OCI-LY3 (cell line): ENCODE measurements at regions not wholly inside any gene's neighbourhood (a gene's known extent, or its start where the extent isn't known, plus 50 kb on each side); places are given as distances from the start of the nearest gene placed in this dataset.

Experiments
- H2AFZ ChIP-seq: fragments of 200-600, 300-600 bp; shearing (Covaris generic); 2 replicates; pipeline ENCODE4 v1.6.0; 2014; ENCODE audit warnings: antibody characterized with exemption, low read depth, low read length
- H3K27ac ChIP-seq: fragments of 200-600, 300-600 bp; sonication (generic); 2 replicates; pipeline ENCODE4 v1.5.1; 2014; ENCODE audit warnings: mild to moderate bottlenecking, low read length, moderate library complexity, mixed read lengths
- H3K27me3 ChIP-seq: fragments of 200-600, 300-600 bp; sonication (generic); 2 replicates; pipeline ENCODE4 v1.6.1; 2014; ENCODE audit warnings: low read depth, low read length, mixed read lengths
- H3K36me3 ChIP-seq: fragments of 200-600, 300-600 bp; sonication (generic); replicated peaks from 2 replicates; pipeline ENCODE3; 2014; ENCODE audit warnings: low read depth, low read length, mixed read lengths
- H3K4me1 ChIP-seq: fragments of 300-600, 200-600 bp; sonication (generic); 2 replicates; pipeline ENCODE4 v1.6.1; 2014; ENCODE audit warnings: low read length, mixed read lengths
- H3K4me2 ChIP-seq: fragments of 200-600, 300-600 bp; sonication (generic); 2 replicates; pipeline ENCODE4 v1.6.1; 2014; ENCODE audit warnings: low read length, mixed read lengths
- H3K4me3 ChIP-seq: fragments of 300-600, 200-600 bp; sonication (generic); 2 replicates; pipeline ENCODE4 v1.5.1; 2014; ENCODE audit warnings: antibody characterized with exemption, mild to moderate bottlenecking, low read length, moderate library complexity
- H3K79me2 ChIP-seq: fragments of 300-600, 200-600 bp; shearing (Covaris generic); 2 replicates; pipeline ENCODE4 v1.6.1; 2014; ENCODE audit warnings: mild to moderate bottlenecking, low read length, mixed read lengths
- H3K9ac ChIP-seq: fragments of 300-600, 200-600 bp; shearing (Covaris generic); 2 replicates; pipeline ENCODE4 v1.6.0; 2014; ENCODE audit warnings: mild to moderate bottlenecking, low read length, moderate library complexity
- H3K9me3 ChIP-seq: fragments of 200-600, 300-600 bp; shearing (Covaris generic); 2 replicates; pipeline ENCODE4 v1.6.1; 2014; ENCODE audit warnings: low read length, mixed read lengths; ENCODE audit not compliant: insufficient read depth
- H4K20me1 ChIP-seq: fragments of 200-600, 300-600 bp; sonication (generic); 2 replicates; pipeline ENCODE4 v1.6.1; 2016; ENCODE audit warnings: low read length, mixed read lengths; ENCODE audit not compliant: insufficient read depth
- EZH2phosphoT487 ChIP-seq: fragments of 200-600 bp; shearing (Covaris generic); IDR thresholded peaks from 2 replicates; pipeline ENCODE4 v1.6.1; 2018; ENCODE audit warnings: antibody characterized with exemption, mixed run types, low read depth
- TF ChIP-seq, protein P1 (sequence below): fragments of 200-600, 300-600 bp; sonication (generic); IDR thresholded peaks from 2 replicates; pipeline ENCODE4 v1.5.1; 2014; ENCODE audit warnings: antibody characterized with exemption, low read length, low read depth

DNA sequence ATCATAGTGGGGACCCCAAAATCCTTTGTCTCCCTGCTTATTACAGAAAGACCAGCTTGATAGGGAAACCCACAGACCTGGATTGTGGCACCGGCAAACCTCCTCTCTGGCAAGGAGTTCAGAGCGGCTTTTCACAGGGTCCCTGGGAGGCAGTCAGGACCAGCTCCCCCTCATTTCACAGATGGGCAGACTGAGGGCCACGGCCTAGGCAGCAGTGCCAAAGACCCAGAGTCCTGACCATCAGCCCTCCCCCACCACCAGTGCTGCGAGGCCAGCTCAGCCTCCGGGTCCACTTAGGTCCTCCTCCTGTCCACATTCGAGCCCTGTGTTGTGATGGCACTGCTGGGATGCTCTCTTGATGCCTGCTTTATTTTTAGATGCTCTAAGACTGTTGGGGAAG, 57.2 kb downstream of the CAMK2N1 start:
- Histone ChIP-seq H3K79me2 (no peaks in the 10 kb centered on the region), H3K9ac (no peak overlapping the region), H3K4me3 (no peak overlapping the region), H4K20me1 (no peaks in the 10 kb centered on the region), H3K4me1 (peaks cover 19% of the 10 kb centered on the region), H3K4me2 (no peak overlapping the region), H3K27ac (no peak overlapping the region), H3K36me3 (no peaks in the 10 kb centered on the region), H3K9me3 (no peaks in the 10 kb centered on the region), H2AFZ (no peak overlapping the region), H3K27me3 (0 out of 2 replicates have a peak, but pooled peaks cover 3% of the 10 kb centered on the region)
- TF ChIP-seq EZH2phosphoT487: no peak

DNA sequence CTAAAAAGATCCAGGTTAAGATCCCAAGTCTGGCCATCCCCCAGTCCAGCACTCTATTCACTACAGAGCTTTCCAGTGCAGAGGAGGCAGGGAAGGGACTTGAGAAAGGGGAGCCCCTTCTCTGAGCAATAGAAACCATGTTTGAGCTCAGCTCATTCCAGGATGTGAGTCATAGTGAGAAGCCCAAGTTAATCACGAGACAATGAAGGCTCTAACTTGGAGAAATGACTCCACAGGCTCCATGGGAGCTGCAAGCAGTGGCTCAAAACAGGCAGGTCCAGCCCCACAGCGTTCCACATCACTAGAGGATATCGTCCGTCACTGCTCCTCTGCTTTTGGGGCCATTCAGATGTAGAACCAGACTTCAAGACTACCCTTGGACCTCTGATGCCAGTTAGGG, 59.1 kb downstream of the CAMK2N1 start:
- peaks cover 19% of the 10 kb centered on the region for H3K4me1 ChIP-seq
- H2AFZ ChIP-seq: no peak overlapping the region
- H3K9ac ChIP-seq: peak overlapping the region; percentile 23; the same call in 1 of the 2 replicates
- H3K4me2 ChIP-seq: peak overlapping the region; percentile 85
- peaks cover 12% of the 10 kb centered on the region for H3K27me3 ChIP-seq
- H3K9me3 ChIP-seq: peaks cover 6% of the 10 kb centered on the region; the same call in 1 of the 2 replicates
- H3K79me2 ChIP-seq: no peaks in the 10 kb centered on the region
- H3K36me3 ChIP-seq: no peaks in the 10 kb centered on the region
- H3K27ac ChIP-seq: 0 out of 2 replicates have a peak overlapping the region, but pooled peaks have one; percentile 20
- H4K20me1 ChIP-seq: no peaks in the 10 kb centered on the region
- TF ChIP-seq, protein P1, sequence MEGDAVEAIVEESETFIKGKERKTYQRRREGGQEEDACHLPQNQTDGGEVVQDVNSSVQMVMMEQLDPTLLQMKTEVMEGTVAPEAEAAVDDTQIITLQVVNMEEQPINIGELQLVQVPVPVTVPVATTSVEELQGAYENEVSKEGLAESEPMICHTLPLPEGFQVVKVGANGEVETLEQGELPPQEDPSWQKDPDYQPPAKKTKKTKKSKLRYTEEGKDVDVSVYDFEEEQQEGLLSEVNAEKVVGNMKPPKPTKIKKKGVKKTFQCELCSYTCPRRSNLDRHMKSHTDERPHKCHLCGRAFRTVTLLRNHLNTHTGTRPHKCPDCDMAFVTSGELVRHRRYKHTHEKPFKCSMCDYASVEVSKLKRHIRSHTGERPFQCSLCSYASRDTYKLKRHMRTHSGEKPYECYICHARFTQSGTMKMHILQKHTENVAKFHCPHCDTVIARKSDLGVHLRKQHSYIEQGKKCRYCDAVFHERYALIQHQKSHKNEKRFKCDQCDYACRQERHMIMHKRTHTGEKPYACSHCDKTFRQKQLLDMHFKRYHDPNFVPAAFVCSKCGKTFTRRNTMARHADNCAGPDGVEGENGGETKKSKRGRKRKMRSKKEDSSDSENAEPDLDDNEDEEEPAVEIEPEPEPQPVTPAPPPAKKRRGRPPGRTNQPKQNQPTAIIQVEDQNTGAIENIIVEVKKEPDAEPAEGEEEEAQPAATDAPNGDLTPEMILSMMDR: no peak
- peak overlapping the region; percentile 50; the same call in 1 of the 2 replicates for H3K4me3 ChIP-seq

DNA sequence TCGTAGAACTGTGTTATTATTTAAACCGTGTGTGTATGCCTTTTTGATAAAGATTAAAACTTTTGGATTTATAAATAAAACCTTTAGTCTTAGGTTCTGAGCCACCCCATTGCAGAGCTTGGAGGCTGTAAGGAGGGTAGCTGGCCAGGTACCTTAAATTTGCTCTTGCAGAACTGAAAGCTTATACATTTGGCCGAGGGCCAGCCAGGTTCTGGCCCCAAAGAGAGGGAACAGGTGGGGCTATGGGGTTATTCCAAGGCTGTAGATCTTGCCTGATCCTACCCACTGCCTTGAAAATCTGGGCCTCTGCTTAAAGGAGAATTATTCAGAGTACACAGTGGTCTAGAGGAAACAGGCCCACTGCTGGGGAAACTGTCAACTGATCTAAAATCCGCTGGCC, 59.6 kb downstream of the CAMK2N1 start:
- H3K4me2 ChIP-seq: peak overlapping the region; percentile 85

DNA sequence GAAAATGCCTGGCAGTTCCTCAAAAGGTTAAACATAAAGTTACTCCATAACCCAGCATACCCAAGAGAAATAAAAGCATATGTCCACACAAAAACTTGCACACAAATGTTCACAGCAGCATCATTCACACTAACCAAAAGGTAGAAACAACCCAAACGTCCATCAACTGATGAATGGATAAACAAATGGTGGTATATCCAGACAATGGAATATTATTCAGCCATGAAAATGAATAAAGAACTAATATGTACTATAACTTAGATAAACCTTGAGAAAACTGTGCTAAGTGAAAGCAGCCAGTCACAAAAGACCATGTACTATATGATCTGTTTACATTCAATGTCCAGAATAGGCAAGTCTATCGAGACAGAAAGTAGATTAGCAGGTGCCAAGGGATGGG, 60.4 kb downstream of the CAMK2N1 start:
- Histone ChIP-seq H3K27me3 (peaks cover 25% of the 10 kb centered on the region), H3K4me2 (peak overlapping the region; percentile 85), H3K4me3 (no peak overlapping the region), H3K36me3 (no peaks in the 10 kb centered on the region), H3K4me1 (peaks cover 19% of the 10 kb centered on the region), H3K27ac (no peak overlapping the region), H3K9ac (no peak overlapping the region), H3K9me3 (peaks cover 6% of the 10 kb centered on the region; the same call in 1 of the 2 replicates), H3K79me2 (no peaks in the 10 kb centered on the region), H4K20me1 (no peaks in the 10 kb centered on the region), H2AFZ (no peak overlapping the region)
- TF ChIP-seq, protein P1: no peak
- no peak for TF ChIP-seq EZH2phosphoT487

More for the DNA sequence above, 59.6 kb downstream of the CAMK2N1 start:
- Histone ChIP-seq H3K27me3 (peaks cover 18% of the 10 kb centered on the region), H3K4me3 (peak overlapping the region; percentile 50; the same call in 1 of the 2 replicates), H3K9ac (peak overlapping the region; percentile 23; the same call in 1 of the 2 replicates), H3K27ac (0 out of 2 replicates have a peak overlapping the region, but pooled peaks have one; percentile 20), H4K20me1 (no peaks in the 10 kb centered on the region), H3K36me3 (no peaks in the 10 kb centered on the region), H3K4me1 (peaks cover 19% of the 10 kb centered on the region), H3K9me3 (peaks cover 6% of the 10 kb centered on the region; the same call in 1 of the 2 replicates), H2AFZ (no peak overlapping the region), H3K79me2 (no peaks in the 10 kb centered on the region)
- TF ChIP-seq EZH2phosphoT487: no peak
- TF ChIP-seq, protein P1: no peak
